ENCODE measurements at regions not wholly inside any gene's neighbourhood (a gene's known extent, or its start where the extent isn't known, plus 50 kb on each side); places are given as distances from the start of the nearest gene placed in this dataset.

- Mint-ChIP-seq H3K4me1 (no peaks in the 10 kb centered on the region), H3K4me3 (no peak overlapping the region), H3K36me3 (ENCODE audit: insufficient read depth in 1 of 3, low read depth in 3 of 3) (no peaks in the 10 kb centered on the region), H3K9me3 (peaks cover 0 to 3% of the 10 kb centered on the region in 2 experiments; a peak in 3 of 5 replicates), H3K27ac (no peak overlapping the region), H3K27me3 (ENCODE audit: low read depth) (no peaks in the 10 kb centered on the region)
- no peak overlapping the region for H3K9ac ChIP-seq (ENCODE audit: extremely low read depth, insufficient read length, low read length)
- H3K56ac ChIP-seq (ENCODE audit: insufficient read length, low read depth, low read length) = no peak overlapping the region
- no peak overlapping the region for H3K4me2 ChIP-seq (ENCODE audit: insufficient read depth, insufficient read length, low read length)
- H3K27me3 ChIP-seq (ENCODE audit: insufficient read depth, low read length) = no peaks in the 10 kb centered on the region
- H3K79me1 ChIP-seq (ENCODE audit: insufficient read depth, low read depth, low read length, poor library complexity, severe bottlenecking) = no peaks in the 10 kb centered on the region
- no peak for DNase-seq
- no peak overlapping the region for H2BK15ac ChIP-seq (ENCODE audit: low read depth, low read length)
- no peak overlapping the region for H2BK120ac ChIP-seq (ENCODE audit: low read depth, low read length, poor library complexity, severe bottlenecking)
- no peak overlapping the region for H3K23ac ChIP-seq (ENCODE audit: insufficient read length, low read depth, low read length)
- no peaks in the 10 kb centered on the region for H3K79me2 ChIP-seq (ENCODE audit: insufficient read depth, low read length)
- no peaks in the 10 kb centered on the region for H3K23me2 ChIP-seq (ENCODE audit: insufficient read length, low read depth, low read length, poor library complexity, severe bottlenecking)
- no peak overlapping the region for H3K4ac ChIP-seq (ENCODE audit: low read depth, low read length)
- H4K91ac ChIP-seq (ENCODE audit: insufficient read length, low read depth, low read length) = no peak overlapping the region
- no peak overlapping the region for H4K8ac ChIP-seq (replicated peaks; ENCODE audit: insufficient read length, low read depth, low read length)
- H2AFZ ChIP-seq (ENCODE audit: low read length) = no peak overlapping the region
- no peak overlapping the region for H2BK20ac ChIP-seq (ENCODE audit: low read depth, low read length, poor library complexity, severe bottlenecking)
- no peak overlapping the region for H2AK5ac ChIP-seq (ENCODE audit: insufficient read length, low read length)
- no peak overlapping the region for H2BK5ac ChIP-seq (ENCODE audit: insufficient read length, low read length)
- H3K9me3 ChIP-seq (ENCODE audit: control insufficient read depth, low read depth, low read length) = no peaks in the 10 kb centered on the region
- TF ChIP-seq, protein P1, sequence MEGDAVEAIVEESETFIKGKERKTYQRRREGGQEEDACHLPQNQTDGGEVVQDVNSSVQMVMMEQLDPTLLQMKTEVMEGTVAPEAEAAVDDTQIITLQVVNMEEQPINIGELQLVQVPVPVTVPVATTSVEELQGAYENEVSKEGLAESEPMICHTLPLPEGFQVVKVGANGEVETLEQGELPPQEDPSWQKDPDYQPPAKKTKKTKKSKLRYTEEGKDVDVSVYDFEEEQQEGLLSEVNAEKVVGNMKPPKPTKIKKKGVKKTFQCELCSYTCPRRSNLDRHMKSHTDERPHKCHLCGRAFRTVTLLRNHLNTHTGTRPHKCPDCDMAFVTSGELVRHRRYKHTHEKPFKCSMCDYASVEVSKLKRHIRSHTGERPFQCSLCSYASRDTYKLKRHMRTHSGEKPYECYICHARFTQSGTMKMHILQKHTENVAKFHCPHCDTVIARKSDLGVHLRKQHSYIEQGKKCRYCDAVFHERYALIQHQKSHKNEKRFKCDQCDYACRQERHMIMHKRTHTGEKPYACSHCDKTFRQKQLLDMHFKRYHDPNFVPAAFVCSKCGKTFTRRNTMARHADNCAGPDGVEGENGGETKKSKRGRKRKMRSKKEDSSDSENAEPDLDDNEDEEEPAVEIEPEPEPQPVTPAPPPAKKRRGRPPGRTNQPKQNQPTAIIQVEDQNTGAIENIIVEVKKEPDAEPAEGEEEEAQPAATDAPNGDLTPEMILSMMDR (conservative IDR thresholded peaks at IDR 0.05) = no peak
- H3T11ph ChIP-seq (ENCODE audit: low read length) = no peak overlapping the region
- no peak overlapping the region for H3K18ac ChIP-seq (ENCODE audit: insufficient read length, low read depth, low read length)
- H4K20me1 ChIP-seq (ENCODE audit: control insufficient read depth, insufficient read depth, insufficient read length) = no peaks in the 10 kb centered on the region
- no peak overlapping the region for H3K27ac ChIP-seq (ENCODE audit: insufficient read length, low read depth, low read length)
- H3K14ac ChIP-seq (ENCODE audit: insufficient read depth, low read length) = no peak overlapping the region
- H3K4me1 ChIP-seq (ENCODE audit: insufficient read depth, low read length) = no peaks in the 10 kb centered on the region
- no CpG with 5 or more reads among the region's 5 CpGs for WGBS (ENCODE audit: extremely low coverage, insufficient read length, low lambda C conversion rate)
- H2BK12ac ChIP-seq (ENCODE audit: insufficient read length, low read depth, low read length) = no peak overlapping the region
- H4K5ac ChIP-seq (ENCODE audit: insufficient read length, low read depth, low read length) = no peak overlapping the region
These were observed 943.6 kb downstream of the DIPK2A start for GRCh38 chr3:144915202-144915601.

Data from H9 (cell line).